Stimulated activated CD8-positive, alpha-beta memory T cell treated with anti-CD3 and anti-CD28 coated beads, Interleukin-4, amount 100 ng/mL, for 24 hours (primary cell): ENCODE measurements at regions not wholly inside any gene's neighbourhood (a gene's known extent, or its start where the extent isn't known, plus 50 kb on each side); places are given as distances from the start of the nearest gene placed in this dataset.

ENCODE experiments used
- DNase-seq: peaks from one replicate; pipeline ENCODE4 v3.0.0-alpha.2; 2020; ENCODE audit warnings: low read depth

DNA sequence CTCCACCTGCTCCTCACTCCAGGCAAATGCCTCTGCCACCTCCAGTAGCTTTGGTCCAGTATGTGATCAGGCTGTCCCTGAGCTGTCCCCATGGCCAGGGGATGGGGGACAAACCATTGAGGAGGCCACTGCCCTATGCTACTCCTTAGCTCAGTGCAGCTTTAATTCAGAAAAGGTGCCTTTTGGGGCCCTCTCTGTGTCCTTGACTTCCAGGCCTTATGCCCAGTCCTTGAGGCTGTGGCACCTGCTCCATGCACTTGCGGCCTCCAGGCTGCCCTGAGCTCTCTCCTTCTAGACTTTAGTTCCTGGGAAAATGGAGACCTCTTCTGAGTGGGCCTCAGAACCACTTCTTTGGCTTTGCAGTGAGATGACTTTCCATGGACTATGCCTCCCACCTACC is 650.8 kb upstream of the CELF2 start:
- DNase-seq = no peak

DNA sequence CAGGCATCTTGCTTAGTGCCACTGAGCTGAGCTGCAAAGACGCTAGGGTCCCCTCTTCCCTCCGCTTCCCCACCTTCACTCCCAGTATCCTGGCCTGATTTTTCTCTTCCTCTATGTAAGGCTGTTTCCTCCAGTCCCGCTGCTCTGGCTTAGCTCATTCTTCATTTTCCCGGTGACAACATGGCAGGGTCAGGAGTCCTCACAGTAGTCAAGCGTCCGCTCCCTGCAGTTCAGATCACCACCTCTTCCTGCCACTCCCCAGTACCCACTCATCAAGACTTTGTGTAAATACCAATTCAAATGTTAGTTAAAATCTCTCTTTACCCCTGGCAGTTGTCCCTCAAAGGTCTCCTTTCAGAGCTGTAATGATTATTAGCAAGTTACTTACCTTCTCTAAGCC is 650.4 kb upstream of the CELF2 start:
- DNase-seq = no peak

DNA sequence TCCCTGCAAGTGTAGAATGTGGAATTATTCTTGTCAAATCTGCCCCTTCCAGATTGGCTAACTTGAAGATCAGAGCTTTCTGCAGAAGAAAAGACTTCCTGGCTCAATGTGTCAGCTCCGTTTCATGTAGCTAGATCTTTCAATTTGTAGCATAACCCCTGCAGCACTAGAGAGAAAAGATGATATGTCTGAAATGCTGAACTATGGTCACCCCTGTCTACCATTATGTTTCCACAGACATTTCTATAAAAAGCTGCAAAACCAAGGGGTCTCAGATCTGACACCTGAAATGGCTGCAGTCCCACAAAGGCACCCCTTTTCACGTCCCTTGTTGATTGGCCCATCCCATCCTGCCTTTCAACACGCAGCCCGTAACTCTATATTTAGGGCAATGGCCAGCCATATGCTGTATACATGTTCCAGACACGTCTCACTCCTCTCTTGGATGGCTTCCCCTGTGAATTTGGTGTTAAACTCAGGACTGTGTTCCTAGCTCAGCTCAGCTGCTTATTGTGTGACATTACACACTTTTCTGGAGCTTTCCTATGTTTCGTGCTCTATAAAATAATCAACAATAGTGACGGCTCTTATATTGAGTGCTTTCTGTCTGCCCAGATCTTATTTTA is 648.6 kb upstream of the CELF2 start:
- DNase-seq = no peak

DNA sequence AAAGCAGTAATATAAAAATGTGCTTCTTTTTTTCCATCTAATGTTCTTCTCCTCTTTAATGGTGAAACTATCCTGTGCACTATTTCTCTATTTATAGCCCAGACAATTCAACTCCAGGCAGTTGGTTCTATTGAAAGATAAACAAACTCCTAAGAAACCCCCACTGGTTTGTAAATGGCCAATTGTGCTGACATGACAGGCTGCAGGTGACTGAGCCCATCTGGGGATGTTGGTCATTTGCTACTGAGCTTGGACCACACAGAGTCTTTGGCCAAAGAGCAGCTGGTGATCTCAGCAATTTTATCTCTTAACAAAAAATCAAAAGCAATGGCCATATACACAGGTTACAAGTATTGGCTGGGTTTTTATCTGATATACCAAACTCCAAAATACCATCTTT is 631.8 kb upstream of the CELF2 start:
- DNase-seq = no peak

DNA sequence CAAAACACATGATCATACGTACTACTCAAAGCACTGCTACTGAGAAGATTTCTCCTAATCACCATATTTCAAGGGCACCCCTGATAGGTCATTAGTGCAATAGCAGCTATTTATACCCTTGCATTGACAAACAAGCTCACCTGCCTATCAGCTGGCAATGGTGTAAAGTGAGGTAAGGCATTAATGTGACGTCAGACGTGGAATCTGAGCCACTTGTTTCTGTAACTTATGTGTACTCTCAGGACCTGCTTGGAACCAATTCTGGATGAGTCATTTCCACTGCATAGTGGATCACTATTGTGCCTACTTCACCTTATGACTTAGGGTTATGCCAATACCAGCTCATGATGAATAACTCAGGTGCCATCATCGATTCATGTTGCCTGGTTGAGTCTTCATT is 628.5 kb upstream of the CELF2 start:
- no peak for DNase-seq

DNA sequence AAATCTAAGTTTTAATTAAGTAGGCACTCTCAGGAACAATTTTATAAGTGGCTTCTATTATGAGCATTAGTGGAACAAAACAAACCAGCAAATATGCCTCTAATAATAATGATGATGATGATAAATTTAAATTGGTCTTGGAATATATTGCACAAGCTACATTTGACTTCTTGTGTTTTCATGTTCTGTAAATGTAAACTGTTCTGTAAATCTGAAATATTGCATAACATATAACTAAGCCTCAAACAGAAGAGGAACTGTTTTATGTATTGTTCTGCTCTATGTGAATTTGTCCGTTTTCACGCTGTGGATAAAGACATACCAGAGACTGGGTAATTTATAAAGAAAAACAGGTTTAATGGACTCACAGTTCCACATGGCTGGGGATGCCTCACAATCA is 625.2 kb upstream of the CELF2 start:
- DNase-seq = no peak

DNA sequence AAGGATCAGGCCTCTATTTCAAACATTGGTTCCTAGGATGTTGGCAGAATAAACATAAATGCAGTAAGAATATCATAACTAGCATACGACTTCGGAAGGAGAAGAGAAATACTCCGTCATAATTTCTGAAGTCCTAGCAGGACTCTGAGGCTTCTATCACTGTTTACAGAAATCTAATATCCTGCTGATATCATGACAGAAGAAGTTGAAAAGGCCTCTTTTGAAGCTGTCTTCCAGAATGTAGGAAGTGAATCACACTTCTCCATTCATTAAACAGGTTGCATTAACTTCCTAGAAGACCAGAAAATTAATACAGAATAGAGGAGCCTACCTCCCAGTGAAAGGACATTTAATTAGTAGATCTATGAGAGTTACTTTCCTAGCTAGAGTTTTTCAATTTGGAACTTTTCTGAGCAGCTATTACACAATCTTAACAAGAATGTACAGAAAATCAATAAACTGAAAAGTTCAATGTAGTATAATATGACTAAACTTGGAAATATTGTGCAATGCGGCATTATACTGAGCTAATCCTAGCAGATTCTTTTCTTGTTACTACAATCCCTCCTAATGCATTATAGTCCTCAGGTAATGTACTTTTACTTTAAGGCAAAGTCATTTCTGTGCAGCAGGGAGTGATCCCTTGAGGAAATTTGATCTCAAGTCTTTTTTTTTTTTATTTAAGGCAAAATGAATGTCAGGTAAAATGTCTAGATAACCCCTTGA is 622.6 kb upstream of the CELF2 start:
- no peak for DNase-seq

DNA sequence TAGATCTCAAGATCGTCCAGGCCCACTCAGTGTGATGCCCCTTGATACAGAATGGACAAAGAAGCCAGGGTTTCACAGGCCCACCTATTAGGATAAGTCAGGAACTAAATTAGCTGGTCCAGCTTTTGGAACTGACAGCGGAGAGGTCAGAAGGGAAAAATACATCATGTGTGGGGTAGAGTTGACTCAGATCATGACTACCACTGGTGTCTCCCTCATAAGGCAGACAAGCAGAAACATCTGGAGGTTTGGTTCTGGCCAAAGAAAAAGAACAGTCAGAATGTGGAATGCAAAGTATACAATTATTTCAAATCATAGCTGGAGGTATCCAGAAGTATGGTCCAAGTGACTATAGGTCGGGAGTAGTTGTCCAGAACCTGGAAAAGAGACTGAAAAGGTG is 621.1 kb upstream of the CELF2 start:
- no peak for DNase-seq

DNA sequence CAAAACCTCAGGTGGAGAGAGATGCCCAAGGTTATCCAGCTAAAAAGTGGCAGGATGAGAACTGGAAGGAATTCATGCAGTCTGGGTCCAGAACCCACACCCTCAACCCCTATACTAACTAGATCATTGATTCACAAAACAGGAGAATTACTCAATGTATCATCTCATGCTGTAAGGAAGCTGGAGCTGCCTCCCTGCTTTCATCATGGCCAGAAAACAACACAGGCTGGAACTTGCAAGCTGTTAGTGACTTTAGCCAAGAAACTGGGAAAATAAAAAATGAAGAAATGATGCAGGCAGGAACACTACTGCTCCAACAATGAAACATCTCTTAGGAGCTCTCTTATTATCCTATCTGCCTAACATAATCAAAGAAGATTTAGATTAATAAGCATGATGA is 619.8 kb upstream of the CELF2 start:
- no peak for DNase-seq

DNA sequence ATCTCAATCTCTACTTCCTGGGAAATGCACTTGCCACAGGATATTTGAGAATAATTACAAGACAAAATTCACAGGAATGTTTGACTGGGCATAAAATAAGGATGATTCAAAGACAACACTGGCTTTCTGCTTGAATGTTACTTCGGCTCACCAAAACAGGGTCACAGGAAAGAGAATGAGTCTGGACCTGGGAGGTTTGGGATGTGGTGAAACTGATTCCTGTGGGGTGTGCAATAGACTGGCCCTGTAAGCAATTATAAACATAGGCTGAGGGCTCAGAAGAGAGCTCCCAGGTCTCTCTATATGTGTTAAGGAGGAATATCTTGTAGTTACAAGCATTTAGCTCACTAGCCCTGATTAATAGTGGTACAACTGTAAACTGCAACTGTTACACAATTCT is 613.9 kb upstream of the CELF2 start:
- no peak for DNase-seq

DNA sequence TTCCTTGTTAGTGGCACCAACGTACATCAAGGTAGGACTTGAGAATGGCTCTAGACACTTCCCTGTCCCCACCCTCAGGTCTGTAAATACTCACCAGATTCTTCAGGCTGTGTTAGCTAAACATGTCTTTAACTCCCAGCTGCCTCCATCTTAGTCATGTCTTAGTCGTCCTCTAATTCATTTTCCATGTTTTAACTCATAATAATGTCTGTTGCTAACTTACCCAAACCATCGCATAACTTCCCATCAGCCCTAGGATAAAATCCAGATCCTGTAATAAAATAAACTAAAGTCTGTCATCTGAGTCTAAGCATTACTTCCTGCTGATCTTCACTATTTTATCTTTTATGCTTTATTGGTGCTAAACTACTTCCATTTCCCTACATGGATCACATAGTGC is 600.0 kb upstream of the CELF2 start:
- no peak for DNase-seq

DNA sequence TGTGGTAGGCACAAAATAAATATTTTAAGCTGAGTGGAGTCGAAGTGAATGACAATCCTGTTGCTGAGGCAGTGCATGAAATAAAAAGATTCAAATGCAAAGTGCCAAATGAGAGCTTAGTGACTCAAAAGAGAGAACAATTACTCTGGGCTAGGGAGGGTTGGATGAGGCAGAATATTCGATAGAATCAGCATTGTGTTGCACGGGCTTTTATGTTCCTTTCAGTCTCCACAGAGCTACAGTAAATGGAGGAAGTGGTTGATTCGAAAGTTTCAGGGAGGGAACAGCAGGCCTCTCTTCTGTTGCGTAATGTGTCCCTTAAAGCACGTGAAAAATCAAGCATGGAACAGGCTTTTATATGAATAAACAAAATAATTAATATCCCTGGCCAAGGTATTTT is 599.3 kb upstream of the CELF2 start:
- DNase-seq = no peak

DNA sequence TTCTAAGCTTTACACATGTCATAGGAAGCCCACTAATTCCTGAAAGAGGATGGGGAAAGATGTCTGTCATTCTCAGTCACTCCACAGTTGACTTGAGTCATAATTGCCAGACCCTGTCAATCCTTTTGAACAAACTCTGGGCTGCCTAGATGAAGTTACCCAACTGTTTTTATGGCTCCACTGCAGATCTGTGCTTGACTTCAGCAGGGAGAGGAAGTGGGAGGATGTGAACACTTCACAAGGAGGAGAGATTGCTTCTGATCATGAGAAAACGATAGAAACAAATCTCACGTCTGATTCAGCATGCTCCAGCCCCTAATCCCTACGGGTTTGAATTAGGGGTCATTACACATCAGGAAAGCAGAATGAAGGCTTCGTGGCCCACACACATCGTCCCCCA is 596.6 kb upstream of the CELF2 start:
- no peak for DNase-seq

DNA sequence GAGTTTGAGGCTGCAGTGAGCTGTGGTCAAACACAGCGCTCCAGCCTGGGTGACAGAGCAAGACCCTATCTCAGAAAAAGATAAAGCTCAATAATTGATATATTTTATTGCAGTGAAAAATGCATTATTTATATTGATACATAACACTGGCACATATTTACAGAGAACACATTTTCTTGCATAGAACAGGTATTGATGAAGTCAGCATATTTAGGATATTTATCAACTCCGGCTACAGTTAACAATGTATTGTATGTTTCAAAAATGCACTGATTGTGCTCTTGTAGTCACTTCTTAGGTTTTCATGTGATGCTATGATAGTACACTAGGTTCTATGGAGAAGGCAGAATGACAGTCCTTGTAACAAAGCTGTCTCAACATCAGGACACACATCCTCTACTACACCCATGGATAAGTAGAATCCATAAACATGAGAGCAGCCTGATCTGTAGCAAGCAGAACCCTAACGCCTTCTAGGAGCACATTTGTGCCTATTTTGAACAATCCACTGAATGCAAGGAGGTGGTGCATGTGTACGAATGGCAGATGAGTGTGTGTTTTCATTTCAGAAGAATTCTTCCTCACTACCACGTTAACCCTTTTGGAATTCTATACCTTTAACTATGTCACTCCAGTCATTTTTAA is 586.1 kb upstream of the CELF2 start:
- no peak for DNase-seq

DNA sequence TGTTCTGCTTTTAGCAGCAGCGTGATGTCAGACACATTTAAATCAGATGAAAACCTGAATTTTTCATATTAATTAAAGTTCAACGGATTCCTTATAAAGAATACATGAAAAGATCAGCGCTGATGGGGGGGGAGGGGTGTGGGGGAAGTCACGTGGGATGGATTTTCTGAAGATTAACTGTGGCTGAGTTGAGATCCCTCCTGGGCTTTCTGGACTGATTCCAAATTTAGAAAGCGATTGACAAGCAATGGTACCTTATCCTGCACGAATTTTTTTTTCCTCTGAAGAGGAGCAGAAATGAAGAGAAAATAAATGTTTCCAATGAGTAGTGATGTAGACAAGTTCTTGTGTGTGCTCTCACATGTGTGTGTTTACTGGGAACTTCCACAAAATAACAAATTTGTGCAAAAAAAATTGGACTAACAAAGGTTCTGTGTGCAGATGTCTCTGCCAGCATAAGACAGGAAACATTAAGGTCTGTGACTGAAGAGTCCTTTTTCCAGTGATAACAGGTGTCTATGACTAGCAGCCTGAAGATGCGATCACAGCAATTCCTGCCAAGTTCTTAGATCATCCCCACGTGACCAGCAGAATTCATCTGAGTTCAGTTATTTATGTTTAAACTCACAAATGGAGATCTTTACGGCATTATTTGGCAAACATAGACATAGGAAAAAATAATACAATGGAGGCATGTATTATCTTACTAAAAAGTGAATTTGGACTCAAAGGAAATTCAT is 585.2 kb upstream of the CELF2 start:
- DNase-seq = no peak

DNA sequence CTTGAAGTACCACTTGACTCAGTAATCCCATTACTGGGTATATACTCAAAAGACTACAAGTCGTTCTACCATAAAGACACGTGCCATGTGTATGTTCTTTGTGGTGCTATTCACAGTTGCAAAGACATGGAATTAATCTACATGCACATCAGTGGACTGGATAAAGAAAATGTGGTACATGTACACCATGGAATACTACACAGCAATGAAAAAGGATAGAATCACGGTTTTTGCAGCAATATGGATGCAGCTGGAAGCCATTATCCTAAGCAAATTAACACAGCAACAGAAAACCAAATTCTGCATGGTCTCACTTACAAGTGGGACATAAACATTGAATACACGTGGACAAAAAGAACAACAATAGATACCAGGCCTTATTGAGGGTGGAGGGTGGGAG is 583.4 kb upstream of the CELF2 start:
- DNase-seq = no peak

DNA sequence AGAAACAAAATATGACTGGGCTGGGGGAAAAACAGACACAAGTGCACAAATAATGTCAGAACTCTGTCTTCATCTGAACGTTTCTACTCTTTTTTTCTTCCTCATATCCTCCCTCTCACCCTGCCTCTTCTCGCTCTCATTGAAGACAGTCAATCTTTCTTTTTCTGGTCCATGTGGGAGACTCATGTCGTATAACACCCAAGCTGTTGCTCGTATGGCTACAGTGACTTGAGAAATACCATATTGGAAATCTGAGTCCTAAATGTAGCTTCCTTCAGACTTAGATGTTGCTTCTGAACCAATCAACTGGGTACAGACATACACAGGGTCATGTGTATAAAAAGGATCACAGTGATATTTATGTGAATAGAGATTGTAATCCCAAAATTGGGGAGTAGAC is 579.8 kb upstream of the CELF2 start:
- no peak for DNase-seq

DNA sequence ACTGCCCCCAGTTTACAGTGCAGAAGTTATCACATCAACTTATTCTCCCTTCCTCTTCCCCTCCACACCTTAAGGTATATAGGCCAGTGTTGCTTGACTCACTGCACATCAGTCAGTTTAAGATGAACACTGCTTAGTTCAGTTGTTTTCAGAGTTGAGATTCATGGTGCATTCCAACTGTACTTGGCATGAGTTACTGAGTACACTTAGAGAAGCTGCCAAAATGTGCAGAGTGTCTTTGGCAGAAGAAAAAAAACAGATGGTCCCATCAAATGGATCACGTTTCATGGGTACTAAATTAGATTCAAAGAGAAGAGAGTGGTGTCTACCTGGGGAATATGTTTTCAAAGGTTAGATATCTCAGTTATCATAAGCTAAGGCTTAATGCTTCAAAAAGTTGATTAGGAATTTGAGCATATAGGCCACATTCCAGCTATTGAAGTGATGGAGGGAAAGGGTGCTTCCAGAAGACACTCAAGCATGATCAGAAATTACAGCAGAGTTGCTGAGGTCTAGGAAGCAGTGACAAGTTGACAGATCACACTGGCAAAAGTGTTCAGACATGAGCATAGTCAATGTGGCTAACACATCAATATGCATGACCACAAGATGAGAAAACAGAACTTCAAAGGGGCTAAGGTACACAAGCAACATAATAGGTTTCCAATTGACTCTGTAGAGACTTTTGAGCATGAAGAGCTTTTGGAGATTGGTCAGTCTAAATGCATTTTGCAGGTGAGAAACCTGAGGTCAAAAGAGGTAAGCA is 579.2 kb upstream of the CELF2 start:
- DNase-seq = no peak

DNA sequence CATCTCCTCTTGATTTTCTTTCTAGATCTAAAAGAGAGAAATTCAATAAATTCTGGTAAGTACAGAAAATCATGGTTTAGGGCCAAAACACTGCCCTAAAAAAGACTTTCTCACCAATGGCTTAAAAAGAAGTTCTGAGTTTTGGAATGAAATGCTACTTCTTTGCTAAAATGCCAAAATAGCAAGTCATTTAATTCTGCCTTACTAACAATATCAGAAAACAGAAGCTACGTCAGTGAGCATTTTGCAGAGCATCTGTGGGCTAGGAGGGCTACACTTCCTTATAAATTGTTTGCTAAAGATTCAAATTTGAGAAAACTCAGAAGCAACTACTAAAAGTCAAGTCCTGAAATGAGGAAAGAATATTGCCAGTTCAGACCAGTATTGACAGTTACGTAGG is 560.8 kb upstream of the CELF2 start:
- no peak for DNase-seq

DNA sequence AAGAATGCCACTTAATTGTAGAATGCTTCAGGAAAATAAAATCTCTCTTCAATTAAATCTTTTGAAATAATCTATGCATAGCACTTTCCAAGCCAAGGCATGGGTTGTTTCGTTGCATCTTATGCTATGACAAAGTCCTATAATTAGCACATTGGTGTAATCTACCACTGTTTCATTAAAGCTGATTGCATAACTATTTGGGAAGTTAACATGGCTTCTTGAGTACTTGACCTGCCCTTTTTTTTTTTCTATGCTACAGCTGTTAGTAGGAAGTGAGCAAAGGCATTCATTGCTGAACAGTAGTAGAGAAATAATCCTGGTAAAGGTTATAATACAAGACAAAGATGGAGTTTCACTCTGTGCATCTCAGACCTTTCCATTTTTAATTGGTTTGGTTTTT is 557.2 kb upstream of the CELF2 start:
- DNase-seq = no peak

DNA sequence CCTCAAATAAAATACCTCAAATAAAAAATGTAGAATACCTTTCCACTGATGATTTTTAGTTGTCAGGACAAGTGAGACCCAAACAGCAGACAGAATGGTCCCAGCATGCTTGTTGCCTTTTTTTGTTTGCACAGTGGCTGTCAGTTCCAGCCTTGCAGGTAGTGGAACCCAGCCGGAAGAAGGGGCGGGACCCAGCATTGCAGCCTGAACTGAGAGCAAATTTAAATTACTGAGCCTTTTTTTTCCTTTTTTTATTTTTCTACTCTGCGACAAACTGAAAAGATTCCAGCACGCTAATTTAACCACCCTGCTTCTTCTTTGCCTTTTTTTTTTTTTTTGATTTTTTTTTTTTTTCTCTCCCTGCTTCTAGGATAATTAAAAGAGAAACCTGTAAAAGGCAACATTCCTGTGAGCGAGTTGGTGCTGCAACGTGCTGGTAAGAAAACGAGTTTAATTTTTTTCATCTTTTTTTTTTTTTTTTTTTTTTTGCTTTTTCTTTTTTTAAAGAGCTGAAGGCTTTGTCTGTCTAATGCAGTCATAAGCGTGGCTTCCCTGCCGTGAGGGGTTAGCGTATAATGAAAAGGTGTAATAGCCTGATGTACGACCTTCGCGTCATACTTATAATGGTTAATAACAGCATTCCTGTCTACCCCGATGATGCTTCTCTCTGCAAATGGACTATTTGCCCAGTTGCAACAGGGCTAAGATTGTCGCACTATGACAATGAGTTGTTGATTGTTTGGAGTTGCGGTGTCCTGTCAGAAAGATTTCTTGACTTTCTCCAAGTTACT is 555.3 kb upstream of the CELF2 start:
- no peak for DNase-seq
